DND-41 (cell line): ENCODE measurements at regions not wholly inside any gene's neighbourhood (a gene's known extent, or its start where the extent isn't known, plus 50 kb on each side); places are given as distances from the start of the nearest gene placed in this dataset.
A peak's percentile ranks its signal among the peaks of the same experiment; 100 is the strongest.
"Not testable (repeated sequence)": the region's sequence is repeated elsewhere in the genome, so short reads cannot be mapped to it uniquely, and the experiment has no call there.

ENCODE experiments used
- ATAC-seq: fragments of 200-7000 bp; cut with Tn5 transposase; 3 replicates; pipeline ENCODE4 v1.9.1; 2021; ENCODE audit warnings: low read depth; ENCODE audit not compliant: insufficient read depth
- DNase-seq: peaks from one replicate; pipeline ENCODE4 v3.0.0-alpha.2; 2020
- H2AFZ ChIP-seq: 2 replicates; pipeline ENCODE4 v1.6.0; 2012; ENCODE audit warnings: low read depth, low read length
- H3K27ac ChIP-seq: 2 replicates; pipeline ENCODE4 v1.5.1; 2012; ENCODE audit warnings: low read length, inconsistent platforms
- H3K27me3 ChIP-seq: fragments of 200-600 bp; sonication (generic); 2 replicates; pipeline ENCODE4 v1.6.0; 2012; ENCODE audit warnings: low read length, mild to moderate bottlenecking, inconsistent platforms; ENCODE audit not compliant: insufficient read depth, poor library complexity
- H3K36me3 ChIP-seq: 2 replicates; pipeline ENCODE4 v1.5.1; 2012; ENCODE audit warnings: low read length, inconsistent platforms; ENCODE audit not compliant: insufficient read depth
- H3K4me1 ChIP-seq: 2 replicates; pipeline ENCODE4 v1.5.1; 2012; ENCODE audit warnings: mild to moderate bottlenecking, low read length; ENCODE audit not compliant: insufficient read depth
- H3K4me2 ChIP-seq: 2 replicates; pipeline ENCODE4 v1.6.0; 2012; ENCODE audit warnings: mild to moderate bottlenecking, moderate library complexity, low read length, inconsistent platforms; ENCODE audit not compliant: insufficient read depth
- H3K4me3 ChIP-seq, 2 experiments: fragments of 200-600 bp in 1 of 2; shearing (Covaris generic) in 1 of 2; 2 replicates each; pipeline ENCODE4 v1.5.1; 2012 to 2016; ENCODE audit warnings: inconsistent platforms in 2 of 2, low read length in 2 of 2, mild to moderate bottlenecking in 2 of 2, low read depth in 1 of 2, moderate library complexity in 1 of 2
- H3K79me2 ChIP-seq: 2 replicates; pipeline ENCODE4 v1.6.0; 2012; ENCODE audit warnings: low read length, inconsistent platforms; ENCODE audit not compliant: insufficient read depth
- H3K9ac ChIP-seq: 2 replicates; pipeline ENCODE4 v1.6.0; 2012; ENCODE audit warnings: low read depth, mild to moderate bottlenecking, inconsistent platforms, low read length, moderate library complexity
- H3K9me3 ChIP-seq: 2 replicates; pipeline ENCODE4 v1.5.1; 2012; ENCODE audit warnings: low read length, moderate library complexity, mild to moderate bottlenecking, inconsistent platforms; ENCODE audit not compliant: insufficient read depth, severe bottlenecking
- H4K20me1 ChIP-seq: 2 replicates; pipeline ENCODE4 v1.6.0; 2012; ENCODE audit warnings: low read length; ENCODE audit not compliant: insufficient read depth
- CTCF ChIP-seq: IDR thresholded peaks from 2 replicates; pipeline ENCODE4 v1.5.1; 2012; ENCODE audit warnings: borderline replicate concordance, low read length, moderate library complexity, mild to moderate bottlenecking; ENCODE audit not compliant: poor library complexity, severe bottlenecking; ENCODE audit errors: extremely low read depth
- EZH2 ChIP-seq: IDR thresholded peaks from 3 replicates; pipeline ENCODE4 v1.6.1; 2012; ENCODE audit warnings: borderline replicate concordance, low read depth, mild to moderate bottlenecking, moderate library complexity, low read length, inconsistent platforms; ENCODE audit not compliant: severe bottlenecking

GRCh38 chr2:188693771-188694170 is 280.4 kb upstream of the COL3A1 start:
- H2AFZ ChIP-seq = no peak overlapping the region
- H4K20me1 ChIP-seq = no peaks in the 10 kb centered on the region
- no peak overlapping the region for H3K9ac ChIP-seq
- peaks cover 29% of the 10 kb centered on the region for H3K4me1 ChIP-seq
- DNase-seq (no peak), ATAC-seq (no peak)
- no peaks in the 10 kb centered on the region for H3K27me3 ChIP-seq
- no peak overlapping the region for H3K4me3 ChIP-seq
- no peaks in the 10 kb centered on the region for H3K79me2 ChIP-seq
- H3K36me3 ChIP-seq = no peaks in the 10 kb centered on the region
- no peak overlapping the region for H3K27ac ChIP-seq
- H3K4me2 ChIP-seq = no peak overlapping the region
- no peaks in the 10 kb centered on the region for H3K9me3 ChIP-seq
- TF ChIP-seq EZH2 (no peak), CTCF (no peak)

GRCh38 chr2:188695953-188696352 is 278.2 kb upstream of the COL3A1 start:
- Histone ChIP-seq H3K9me3 (no peaks in the 10 kb centered on the region), H3K27me3 (no peaks in the 10 kb centered on the region), H3K79me2 (no peaks in the 10 kb centered on the region), H2AFZ (peak overlapping the region; percentile 43; the same call in 1 of the 2 replicates), H3K4me2 (peak overlapping the region; percentile 40), H3K36me3 (no peaks in the 10 kb centered on the region), H3K4me3 (0 out of 4 replicates have a peak overlapping the region, but pooled peaks of 1 of the 2 experiments have one; percentile 9), H3K4me1 (peaks cover 29% of the 10 kb centered on the region), H3K27ac (peak overlapping the region; percentile 67), H3K9ac (0 out of 2 replicates have a peak overlapping the region, but pooled peaks have one; percentile 30), H4K20me1 (no peaks in the 10 kb centered on the region)
- ATAC-seq (peak; percentile 87), DNase-seq (no peak)
- TF ChIP-seq CTCF (no peak), EZH2 (no peak)

GRCh38 chr2:188698151-188698550 is 276.0 kb upstream of the COL3A1 start:
- H3K9ac ChIP-seq, H3K36me3 ChIP-seq, H3K27ac ChIP-seq, H3K4me3 ChIP-seq, DNase-seq, H3K27me3 ChIP-seq, H2AFZ ChIP-seq, ATAC-seq, H4K20me1 ChIP-seq, H3K4me2 ChIP-seq, H3K79me2 ChIP-seq, H3K9me3 ChIP-seq: not testable (repeated sequence)
- H3K4me1 ChIP-seq = peaks cover 34% of the 10 kb centered on the region

- Histone ChIP-seq H3K27me3 (no peaks in the 10 kb centered on the region), H3K27ac (no peak overlapping the region), H3K4me3 (no peak overlapping the region), H3K4me1 (peaks cover 12% of the 10 kb centered on the region), H3K9ac (no peak overlapping the region), H3K9me3 (no peaks in the 10 kb centered on the region), H3K79me2 (no peaks in the 10 kb centered on the region), H3K4me2 (no peak overlapping the region), H4K20me1 (no peaks in the 10 kb centered on the region), H3K36me3 (no peaks in the 10 kb centered on the region), H2AFZ (no peak overlapping the region)
- TF ChIP-seq EZH2 (no peak), CTCF (no peak)
- ATAC-seq (no peak), DNase-seq (no peak)
Observed at GRCh38 chr2:188701836-188702235, 272.3 kb upstream of the COL3A1 start.
